Prostate gland (tissue), 2 donors: ENCODE measurements at regions not wholly inside any gene's neighbourhood (a gene's known extent, or its start where the extent isn't known, plus 50 kb on each side); places are given as distances from the start of the nearest gene placed in this dataset.

Experiments used
- CTCF ChIP-seq, 4 experiments: fragments of 200-600 bp in 2 of 4; fragments of 450-650 bp in 2 of 4; sonication (generic) in 2 of 4; IDR thresholded peaks; 1 replicate in 3 of 4; 2 replicates in 1 of 4; pipeline ENCODE4 v1.5.1; 2016 to 2019; ENCODE audit warnings: antibody characterized with exemption in 4 of 4, mild to moderate bottlenecking in 2 of 4, moderate library complexity in 2 of 4
- POLR2AphosphoS5 ChIP-seq: sonication (generic); formaldehyde crosslinking; IDR thresholded peaks from one replicate; pipeline ENCODE4 v1.6.1; 2017; ENCODE audit warnings: antibody characterized with exemption

GRCh38 chr4:169848018-169848417 is 90.3 kb upstream of the HPF1 start:
- no peak for TF ChIP-seq CTCF (IDR thresholded peaks at IDR 0.05)
- TF ChIP-seq POLR2AphosphoS5 = no peak
